SH-SY5Y (cell line): ENCODE measurements at regions not wholly inside any gene's neighbourhood (a gene's known extent, or its start where the extent isn't known, plus 50 kb on each side); places are given as distances from the start of the nearest gene placed in this dataset.

Experiments used
- GATA2 ChIP-seq: IDR thresholded peaks from 2 replicates; pipeline ENCODE4 v1.6.1; 2011; ENCODE audit warnings: mild to moderate bottlenecking, low read depth, low read length
- GATA3 ChIP-seq: IDR thresholded peaks from 2 replicates; pipeline ENCODE4 v1.6.1; 2011; ENCODE audit warnings: low read depth, mild to moderate bottlenecking, low read length, moderate library complexity

- no peak for TF ChIP-seq GATA2
- no peak for TF ChIP-seq GATA3
Observed at GRCh38 chr12:71306808-71307207, 132.8 kb upstream of the LGR5 start.

- no peak for TF ChIP-seq GATA3
- no peak for TF ChIP-seq GATA2
Observed at GRCh38 chr12:71304306-71304705, 135.3 kb upstream of the LGR5 start.

GRCh38 chr12:71303199-71303598 lies 136.4 kb upstream of the LGR5 start:
- TF ChIP-seq GATA3 (no peak), GATA2 (no peak)

- no peak for TF ChIP-seq GATA2
- no peak for TF ChIP-seq GATA3
Observed at GRCh38 chr12:71300772-71301675, 138.6 kb upstream of the LGR5 start.

GRCh38 chr12:71299541-71300376 lies 139.8 kb upstream of the LGR5 start:
- no peak for TF ChIP-seq GATA2
- no peak for TF ChIP-seq GATA3

GRCh38 chr12:71297930-71298329 lies 140.1 kb upstream of the TSPAN8 start:
- TF ChIP-seq GATA3 (no peak), GATA2 (no peak)

GRCh38 chr12:71295953-71296352 lies 138.2 kb upstream of the TSPAN8 start:
- no peak for TF ChIP-seq GATA2
- no peak for TF ChIP-seq GATA3

GRCh38 chr12:71291746-71292145 lies 133.9 kb upstream of the TSPAN8 start:
- TF ChIP-seq GATA2 (no peak), GATA3 (no peak)

GRCh38 chr12:71283883-71284282 lies 126.1 kb upstream of the TSPAN8 start:
- TF ChIP-seq GATA3 (no peak), GATA2 (no peak)

GRCh38 chr12:71282925-71283324 lies 125.1 kb upstream of the TSPAN8 start:
- no peak for TF ChIP-seq GATA2
- TF ChIP-seq GATA3, result no peak

- no peak for TF ChIP-seq GATA3
- TF ChIP-seq GATA2, result no peak
Observed at GRCh38 chr12:71282020-71282419, 124.2 kb upstream of the TSPAN8 start.

- TF ChIP-seq GATA2 (no peak), GATA3 (no peak)
Observed at GRCh38 chr12:71281425-71281824, 123.6 kb upstream of the TSPAN8 start.

- TF ChIP-seq GATA2 (no peak), GATA3 (no peak)
Observed at GRCh38 chr12:71277866-71278265, 120.1 kb upstream of the TSPAN8 start.

- TF ChIP-seq GATA2 (no peak), GATA3 (no peak)
Observed at GRCh38 chr12:71276541-71276940, 118.7 kb upstream of the TSPAN8 start.

GRCh38 chr12:71270057-71270456 lies 112.3 kb upstream of the TSPAN8 start:
- TF ChIP-seq GATA3, result no peak
- no peak for TF ChIP-seq GATA2

GRCh38 chr12:71269281-71269598 lies 111.4 kb upstream of the TSPAN8 start:
- TF ChIP-seq GATA3 (no peak), GATA2 (no peak)
